Lung (tissue), 11 donors: ENCODE measurements at regions not wholly inside any gene's neighbourhood (a gene's known extent, or its start where the extent isn't known, plus 50 kb on each side); places are given as distances from the start of the nearest gene placed in this dataset.

Experiments
- ATAC-seq: fragments of 200-7000 bp; cut with Tn5 transposase; one replicate; pipeline ENCODE4 v1.9.1; 2020; ENCODE audit warnings: moderate number of reproducible peaks; ENCODE audit not compliant: insufficient read depth, low FRiP score
- DNase-seq, 3 donors: peaks; one replicate each; pipeline ENCODE4 v3.0.0-alpha.2; 2013 to 2017
- H3K27ac ChIP-seq, 2 donors: one replicate each; pipeline ENCODE4 v1.5.1; 2013; ENCODE audit warnings: mild to moderate bottlenecking in 2 of 2, moderate library complexity in 2 of 2, control low read depth in 1 of 2, inconsistent platforms in 1 of 2, low read depth in 1 of 2, low read length in 1 of 2
- H3K27me3 ChIP-seq, 3 donors: one replicate each; pipeline ENCODE4 v1.5.1; 2013; ENCODE audit warnings: low read length in 2 of 3; ENCODE audit not compliant: control insufficient read depth in 3 of 3, insufficient read depth in 3 of 3
- H3K36me3 ChIP-seq, 4 donors: one replicate each; pipeline ENCODE4 v1.5.1; 2013; ENCODE audit warnings: low read length in 4 of 4, mild to moderate bottlenecking in 1 of 4, moderate library complexity in 1 of 4; ENCODE audit not compliant: control insufficient read depth in 4 of 4, insufficient read depth in 4 of 4
- H3K4me1 ChIP-seq, 5 donors: one replicate each; pipeline ENCODE4 v1.5.1; 2013; ENCODE audit warnings: low read length in 5 of 5, mild to moderate bottlenecking in 2 of 5, moderate library complexity in 1 of 5; ENCODE audit not compliant: control insufficient read depth in 5 of 5, insufficient read depth in 5 of 5
- H3K4me3 ChIP-seq: one replicate; pipeline ENCODE4 v1.5.1; 2013; ENCODE audit warnings: mild to moderate bottlenecking, control low read depth, moderate library complexity
- H3K9ac ChIP-seq, 2 donors: one replicate each; pipeline ENCODE4 v1.5.1; 2013; ENCODE audit warnings: low read length in 2 of 2, control low read depth in 1 of 2; ENCODE audit not compliant: insufficient read depth in 1 of 2
- H3K9me3 ChIP-seq, 4 donors: one replicate each; pipeline ENCODE4 v1.5.1; 2013; ENCODE audit warnings: low read length in 3 of 4, mild to moderate bottlenecking in 1 of 4, moderate library complexity in 1 of 4; ENCODE audit not compliant: control insufficient read depth in 4 of 4, insufficient read depth in 3 of 4
- CTCF ChIP-seq: IDR thresholded peaks from 2 replicates; pipeline ENCODE4 v1.5.1; 2012; ENCODE audit warnings: mild to moderate bottlenecking; ENCODE audit errors: control extremely low read depth, extremely low read depth
- WGBS, 2 donors: extraction: QIAGEN DNeasy Blood & Tissue Kit; methylation state at CpG; one replicate each; pipeline ENCODE4 v1.1.7; 2013; 5-methylcytosine and 5-hydroxymethylcytosine counted together
- donor health status: control.
- donor health status: control.
- donor health status: Bipolar disorder and iron deficiency.
- donor health status: healthy.
- donor health status: DM: yes; HTN: yes; CAD: no.

- no peak for TF ChIP-seq CTCF
- no peaks in the 10 kb centered on the region for H3K4me1 ChIP-seq
- no peak overlapping the region for H3K9ac ChIP-seq
- no peak overlapping the region for H3K27ac ChIP-seq
- ATAC-seq (no peak), DNase-seq (no peak)
- H3K9me3 ChIP-seq = no peaks in the 10 kb centered on the region
- H3K27me3 ChIP-seq = no peaks in the 10 kb centered on the region
- H3K4me3 ChIP-seq = no peak overlapping the region
- H3K36me3 ChIP-seq = no peaks in the 10 kb centered on the region
These were observed 291.8 kb downstream of the OLFM3 start for GRCh38 chr1:101704895-101705294.

GRCh38 chr1:101706366-101706765, 290.4 kb downstream of the OLFM3 start:
- H3K9ac ChIP-seq = no peak overlapping the region
- no peak for TF ChIP-seq CTCF
- H3K4me3 ChIP-seq = no peak overlapping the region
- no peaks in the 10 kb centered on the region for H3K9me3 ChIP-seq
- DNase-seq (no peak), ATAC-seq (no peak)
- H3K27me3 ChIP-seq = no peaks in the 10 kb centered on the region
- no peaks in the 10 kb centered on the region for H3K4me1 ChIP-seq
- H3K36me3 ChIP-seq = no peaks in the 10 kb centered on the region
- H3K27ac ChIP-seq = no peak overlapping the region

- Histone ChIP-seq H3K9ac (no peak overlapping the region), H3K4me3 (no peak overlapping the region), H3K36me3 (no peaks in the 10 kb centered on the region), H3K27me3 (no peaks in the 10 kb centered on the region), H3K9me3 (no peaks in the 10 kb centered on the region), H3K4me1 (no peaks in the 10 kb centered on the region), H3K27ac (no peak overlapping the region)
- DNase-seq (no peak), ATAC-seq (no peak)
- no peak for TF ChIP-seq CTCF
These were observed 287.0 kb downstream of the OLFM3 start for GRCh38 chr1:101709721-101710120.

DNA sequence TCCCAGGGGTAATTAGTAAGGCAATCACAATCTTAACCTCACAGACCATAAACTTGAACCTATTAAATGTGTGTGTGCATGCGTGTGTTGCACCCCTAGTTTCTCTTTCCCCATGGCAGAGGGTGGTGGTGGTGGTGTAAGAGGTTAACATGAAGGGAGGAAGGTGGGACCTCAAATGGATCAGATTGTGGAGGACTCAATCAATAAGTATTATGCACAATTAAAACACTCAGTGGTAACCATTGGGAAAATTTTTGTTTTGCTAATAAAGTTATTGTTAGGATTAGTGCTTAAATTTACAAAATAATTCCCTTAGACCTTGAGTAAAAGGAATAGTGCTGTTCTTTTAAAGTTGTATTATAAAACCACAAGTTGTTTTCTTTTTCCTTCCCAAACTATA, 283.0 kb downstream of the OLFM3 start:
- 55 to 78% methylated on average over 1 of the region's 1 CpG for whole genome bisulfite sequencing, 2 donors
- ATAC-seq = no peak
- no peak for TF ChIP-seq CTCF
- Histone ChIP-seq H3K27ac (no peak overlapping the region), H3K4me1 (no peaks in the 10 kb centered on the region), H3K9me3 (no peaks in the 10 kb centered on the region), H3K36me3 (no peaks in the 10 kb centered on the region), H3K4me3 (no peak overlapping the region), H3K27me3 (no peaks in the 10 kb centered on the region), H3K9ac (no peak overlapping the region)
- no peak for DNase-seq
